ENCODE measurements at regions not wholly inside any gene's neighbourhood (a gene's known extent, or its start where the extent isn't known, plus 50 kb on each side); places are given as distances from the start of the nearest gene placed in this dataset.
"Not testable (repeated sequence)": the region's sequence is repeated elsewhere in the genome, so short reads cannot be mapped to it uniquely, and the experiment has no call there.

GRCh38 chr4:105059337-105059736, 87.3 kb upstream of the TET2 start:
- DNase-seq: peak in 1 of 5 experiments; percentile 34

- DNase-seq: peak in 1 of 5 experiments; percentile 91
Observed at GRCh38 chr4:105060628-105061027, 86.0 kb upstream of the TET2 start.

- DNase-seq: peak in 1 of 5 experiments; percentile 88
Observed at GRCh38 chr4:105061136-105061696, 85.5 kb upstream of the TET2 start.

GRCh38 chr4:105061731-105062130, 84.9 kb upstream of the TET2 start:
- peak in 1 of 5 experiments; percentile 53 for DNase-seq

GRCh38 chr4:105066401-105066800, 80.3 kb upstream of the TET2 start:
- DNase-seq: no peak

GRCh38 chr4:105067431-105067830, 79.2 kb upstream of the TET2 start:
- DNase-seq: no peak

- DNase-seq: no peak
Observed at GRCh38 chr4:105067946-105068345, 78.7 kb upstream of the TET2 start.

- no peak for DNase-seq
Observed at GRCh38 chr4:105068516-105068915, 78.2 kb upstream of the TET2 start.

- not testable (repeated sequence) for DNase-seq
Observed at GRCh38 chr4:105072095-105072494, 74.6 kb upstream of the TET2 start.

GRCh38 chr4:105074097-105074496, 72.6 kb upstream of the TET2 start:
- no peak for DNase-seq

GRCh38 chr4:105075045-105075444, 71.6 kb upstream of the TET2 start:
- DNase-seq: peak in 1 of 5 experiments; percentile 13

- no peak for DNase-seq
Observed at GRCh38 chr4:105088110-105088879, 58.4 kb upstream of the TET2 start.

- no peak for DNase-seq
Observed at GRCh38 chr4:105092356-105092755, 54.3 kb upstream of the TET2 start.

GRCh38 chr4:105092768-105093167, 53.9 kb upstream of the TET2 start:
- DNase-seq: no peak

- no peak for DNase-seq
Observed at GRCh38 chr4:105093975-105094374, 52.7 kb upstream of the TET2 start.

All from T-helper 2 cell (primary cell).